DMS79 treated with DMSO at 0.1 percent for 48 hours (cell line): ENCODE measurements at regions not wholly inside any gene's neighbourhood (a gene's known extent, or its start where the extent isn't known, plus 50 kb on each side); places are given as distances from the start of the nearest gene placed in this dataset.
"Not testable (repeated sequence)": the region's sequence is repeated elsewhere in the genome, so short reads cannot be mapped to it uniquely, and the experiment has no call there.

Experiments used
- DNase-seq: peaks from one replicate; lab custom pipeline; 2025; lab: John Stamatoyannopoulos, UW

DNA sequence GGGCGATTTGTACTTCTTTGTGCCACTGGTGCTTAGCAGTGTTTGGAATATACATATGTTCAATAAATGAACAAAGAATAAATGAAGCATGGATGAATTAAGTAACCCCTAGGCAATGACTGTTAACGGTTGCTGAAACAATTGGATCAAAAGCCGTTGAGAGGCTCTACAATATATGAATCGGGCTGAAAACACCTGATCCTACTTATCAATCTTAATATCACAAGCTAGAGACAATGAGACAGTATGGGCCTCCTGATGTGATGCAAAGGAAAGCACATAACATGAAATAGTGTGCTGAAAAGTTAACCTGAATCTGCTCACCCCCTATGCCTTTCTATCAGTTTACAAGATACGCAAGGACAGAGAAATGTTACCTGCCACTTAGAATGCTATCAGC is 410.3 kb upstream of the RGMB start:
- DNase-seq: no peak

DNA sequence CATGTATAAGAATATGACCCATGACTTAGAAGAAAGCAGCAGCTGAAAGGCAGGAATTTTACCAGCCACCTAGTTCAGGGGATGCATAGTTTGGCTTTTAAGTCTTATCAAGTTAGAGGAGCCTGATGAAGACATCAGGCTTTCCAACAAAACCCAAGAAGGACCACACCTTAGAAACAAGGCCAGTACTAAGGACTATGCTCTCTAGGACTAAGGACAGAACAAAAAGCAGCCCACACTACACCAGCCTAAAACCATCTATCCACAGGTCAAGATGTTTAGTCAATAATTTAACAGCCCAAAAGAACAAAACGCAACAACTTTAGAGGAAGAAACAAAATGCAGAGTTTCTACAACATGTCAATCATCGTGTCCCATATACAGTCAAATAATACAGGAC is 408.9 kb upstream of the RGMB start:
- no peak for DNase-seq

DNA sequence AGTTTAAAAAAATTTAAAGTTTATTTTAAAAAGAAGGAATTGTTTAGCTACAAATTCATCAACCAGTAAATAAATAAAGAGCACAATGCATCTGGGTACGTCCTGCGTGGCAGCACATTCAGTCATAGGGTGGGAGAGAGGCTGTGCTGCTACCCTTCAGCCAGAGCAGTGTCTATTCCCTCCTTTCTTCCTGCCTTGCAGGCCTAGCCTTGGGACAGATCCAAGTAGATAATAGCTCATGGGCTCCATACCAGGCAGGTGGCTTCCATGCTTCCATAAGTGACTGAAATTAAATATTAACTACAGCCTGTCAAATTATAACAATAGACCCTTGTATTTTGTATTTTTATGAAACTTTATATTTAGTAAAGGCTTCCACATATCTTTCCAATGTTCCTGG is 408.3 kb upstream of the RGMB start:
- DNase-seq: no peak

DNA sequence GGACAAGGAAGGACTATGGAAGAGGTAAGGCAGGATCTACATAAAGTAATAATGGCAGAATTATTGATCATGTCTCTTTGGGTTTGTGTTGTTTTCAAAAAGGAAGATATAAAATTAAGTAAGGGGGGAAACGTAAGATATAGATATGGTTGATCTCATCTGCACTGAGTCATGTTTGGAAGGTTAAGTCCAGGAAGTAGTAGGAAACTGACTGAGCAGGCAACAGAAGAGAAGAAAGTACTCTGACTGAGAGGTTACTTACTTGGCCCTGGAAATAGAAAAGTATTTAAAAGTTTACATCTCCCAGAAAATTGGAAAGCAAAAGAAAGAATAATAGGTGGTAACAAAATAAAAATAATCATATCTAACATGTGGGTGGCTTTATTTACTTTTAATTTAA is 405.3 kb upstream of the RGMB start:
- no peak for DNase-seq

DNA sequence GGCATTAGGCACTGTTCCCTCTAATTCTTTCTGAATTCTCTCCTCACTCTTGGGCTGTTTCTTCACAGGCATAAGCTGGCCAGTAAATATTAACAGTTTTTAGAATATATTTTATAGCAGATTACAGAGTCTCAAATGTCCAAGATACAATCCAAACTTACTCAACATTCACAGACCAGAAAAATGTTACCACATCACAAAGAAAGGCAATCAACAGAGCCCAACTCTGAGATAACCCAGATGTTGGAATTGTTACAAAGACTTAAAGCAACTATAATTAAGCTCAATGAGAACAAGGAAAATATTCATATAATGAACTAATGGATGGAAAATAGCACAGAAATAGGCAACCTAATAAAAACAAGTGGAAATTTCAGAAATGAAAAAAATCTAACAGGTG is 401.1 kb upstream of the RGMB start:
- no peak for DNase-seq

DNA sequence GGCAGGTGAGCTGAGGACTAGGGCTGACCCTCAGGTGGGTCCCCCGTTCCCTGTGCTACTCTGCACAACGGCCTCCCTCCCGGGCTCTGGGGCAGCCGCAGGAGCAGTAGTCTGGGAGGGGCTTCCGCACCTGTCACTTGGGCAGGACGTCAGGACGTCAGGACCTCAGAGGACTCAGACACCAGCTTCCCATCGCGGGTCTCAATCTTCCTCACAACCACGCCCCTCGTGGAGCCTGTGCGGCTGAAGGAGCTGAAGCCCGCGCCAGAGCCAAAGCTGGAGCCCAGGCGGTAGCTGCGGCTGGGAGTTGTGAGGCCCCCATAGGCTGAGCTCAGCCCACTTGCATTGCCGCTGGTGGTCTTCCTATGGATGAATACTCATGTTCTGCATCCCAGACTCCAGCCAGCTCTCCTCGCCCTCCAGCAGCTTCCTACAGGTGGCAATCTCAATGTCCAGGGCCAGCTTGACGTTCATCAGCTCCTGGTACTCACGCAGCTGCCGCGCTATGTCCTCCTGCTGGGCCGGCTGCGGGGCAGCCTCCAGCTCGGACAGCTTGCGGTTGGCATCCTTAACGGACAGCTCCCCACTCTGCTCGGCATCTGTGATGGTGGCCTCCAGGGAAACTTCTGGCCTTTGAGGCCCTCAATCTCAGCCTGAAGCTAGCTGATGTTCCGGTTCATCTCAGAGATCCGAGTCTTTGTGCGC is 381.4 kb upstream of the RGMB start:
- DNase-seq: no peak

DNA sequence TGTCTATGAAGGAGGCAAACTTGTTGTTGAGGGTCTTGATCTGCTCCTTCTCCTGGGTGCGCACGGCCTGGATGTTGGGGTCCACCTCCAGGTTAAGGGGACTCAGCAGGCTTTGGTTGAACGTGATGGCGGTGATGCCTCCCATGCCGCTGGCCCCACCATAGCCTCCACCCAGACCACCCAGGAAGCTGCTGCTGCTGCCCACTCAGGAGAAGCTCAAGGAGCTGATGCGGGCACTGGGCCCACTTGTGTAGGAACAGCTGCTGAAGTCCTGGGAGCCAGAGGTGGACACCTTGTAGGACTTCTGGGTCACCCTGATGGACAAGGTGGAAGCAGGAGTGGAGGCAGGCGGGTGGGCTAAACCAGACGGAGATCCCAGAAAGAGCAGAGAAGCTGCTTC is 380.3 kb upstream of the RGMB start:
- DNase-seq: not testable (repeated sequence)

DNA sequence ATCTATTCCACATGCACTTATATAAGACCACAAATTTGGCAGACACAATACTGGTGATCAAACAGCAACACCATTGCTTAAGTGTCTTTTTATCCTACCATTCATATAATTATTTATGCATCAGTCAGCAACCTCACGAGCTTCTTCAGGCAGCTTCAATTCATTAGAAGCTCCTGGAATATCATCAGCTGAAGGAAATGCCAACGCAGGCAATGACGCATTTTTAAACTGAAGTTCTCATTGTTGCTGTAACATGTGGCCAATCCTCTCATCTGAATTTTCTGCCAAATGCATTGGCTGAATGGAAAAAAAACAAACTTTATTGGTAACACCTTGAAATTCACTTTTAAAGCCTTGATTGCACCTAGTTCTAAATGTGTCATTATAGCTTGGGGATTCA is 376.4 kb upstream of the RGMB start:
- DNase-seq: no peak

DNA sequence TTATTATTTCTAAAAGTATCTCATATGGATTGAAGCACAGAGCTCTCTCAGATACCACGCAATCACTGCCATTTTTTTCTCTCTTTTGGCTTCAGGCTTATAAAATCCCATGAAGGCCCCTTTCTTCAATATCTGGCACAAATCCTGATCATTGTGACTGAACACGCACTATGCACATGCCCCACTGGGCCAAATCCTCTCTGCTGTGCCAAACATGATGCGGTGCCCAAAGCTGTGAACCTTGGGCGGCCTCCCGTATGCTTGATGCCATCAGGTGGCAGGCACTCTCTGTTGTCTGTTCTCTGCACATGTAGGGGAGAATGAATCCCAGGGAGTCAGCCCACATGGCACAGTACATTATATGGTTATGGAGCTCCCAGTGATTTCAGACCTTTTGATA is 375.0 kb upstream of the RGMB start:
- DNase-seq: no peak

DNA sequence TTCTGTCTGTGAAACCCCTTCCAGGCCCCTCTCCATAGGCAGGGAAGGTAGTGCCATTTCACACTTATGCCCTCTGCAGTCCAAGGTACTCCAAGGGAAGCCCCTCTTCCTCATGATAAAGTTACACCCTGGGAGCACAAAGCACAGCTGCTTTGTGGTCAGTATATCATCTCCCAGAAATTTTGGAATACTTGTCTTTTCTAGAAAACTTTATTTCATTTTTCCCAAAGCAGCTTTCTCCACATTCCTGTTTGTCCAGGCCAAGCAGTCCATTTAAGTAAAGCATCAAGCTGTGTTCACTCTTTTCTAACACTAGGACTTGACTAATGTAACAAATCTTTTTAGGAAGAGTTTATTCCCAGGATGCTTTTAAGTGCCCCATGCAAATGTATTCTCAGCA is 371.8 kb upstream of the RGMB start:
- no peak for DNase-seq

DNA sequence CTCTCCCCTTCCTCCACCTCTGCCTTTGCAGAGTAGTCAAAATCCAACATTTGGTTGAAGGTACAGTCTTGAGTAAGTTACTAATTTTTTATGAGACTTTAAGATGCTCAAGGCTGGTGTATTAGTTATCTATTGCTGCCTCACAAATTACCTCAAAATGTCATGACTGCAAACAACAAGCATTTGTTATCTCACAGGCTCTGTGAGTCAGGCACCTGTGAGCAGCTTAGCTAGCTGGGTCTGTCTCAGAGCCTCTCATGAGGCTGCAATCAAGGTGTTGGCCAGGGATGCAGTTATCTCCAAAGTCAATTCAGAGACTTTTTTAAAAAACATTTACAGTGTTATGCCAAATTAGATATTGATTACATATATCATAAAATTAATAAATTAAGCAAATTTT is 371.3 kb upstream of the RGMB start:
- DNase-seq: no peak

DNA sequence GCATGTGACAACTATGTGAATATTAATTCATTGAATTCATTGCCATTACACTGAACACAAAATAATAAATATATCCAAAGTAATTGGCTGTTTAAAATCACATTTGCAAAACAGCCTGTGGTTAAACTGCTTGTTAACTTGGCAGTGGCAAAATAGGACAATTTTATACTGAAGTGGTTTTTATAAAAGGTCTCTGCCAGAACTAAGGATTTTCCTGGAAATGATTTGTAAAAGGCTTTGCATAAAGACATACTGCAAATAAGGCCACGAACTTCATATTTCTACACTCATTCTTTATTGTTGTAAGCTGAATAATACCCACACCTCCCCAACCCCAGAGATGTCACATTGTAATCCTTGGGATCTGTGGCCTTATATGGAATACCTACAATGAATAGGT is 370.3 kb upstream of the RGMB start:
- DNase-seq: no peak

DNA sequence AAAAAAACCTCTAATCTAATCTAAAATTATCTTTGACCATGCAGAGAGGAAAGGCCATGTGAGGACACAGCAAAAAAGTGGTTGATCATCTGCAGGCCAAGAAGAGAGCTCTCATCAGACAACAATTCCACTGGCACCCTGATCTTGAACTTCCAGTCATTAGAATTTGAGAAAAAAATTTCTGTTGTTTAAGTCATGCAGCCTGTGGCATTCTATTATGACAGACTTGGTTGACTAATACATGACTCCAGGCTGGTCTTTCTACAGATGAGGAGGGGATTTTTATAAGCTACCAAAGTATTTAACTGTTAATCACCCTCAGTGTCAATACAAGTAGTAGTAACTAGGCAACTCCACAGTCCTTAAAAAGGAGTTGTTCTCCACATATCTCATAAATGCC is 358.5 kb upstream of the RGMB start:
- DNase-seq: no peak

DNA sequence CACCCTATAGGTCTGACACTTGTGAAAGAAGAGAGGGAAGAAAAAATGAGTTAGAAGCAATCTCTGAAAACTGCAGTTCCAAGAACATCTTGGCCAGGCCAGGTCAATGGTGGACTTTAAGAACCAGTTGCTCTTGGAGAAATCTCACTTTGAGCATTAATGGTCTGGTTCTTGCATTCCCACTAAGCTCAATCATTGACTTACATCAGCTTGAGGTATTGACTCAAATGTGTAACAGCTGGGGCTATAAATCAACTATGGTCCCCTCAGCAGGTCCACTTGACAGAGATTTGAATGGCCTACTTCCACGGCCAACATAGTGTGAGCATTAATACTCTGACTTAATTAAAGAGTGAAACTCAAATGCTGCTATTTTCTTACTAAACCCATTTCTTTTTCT is 357.8 kb upstream of the RGMB start:
- DNase-seq: no peak

DNA sequence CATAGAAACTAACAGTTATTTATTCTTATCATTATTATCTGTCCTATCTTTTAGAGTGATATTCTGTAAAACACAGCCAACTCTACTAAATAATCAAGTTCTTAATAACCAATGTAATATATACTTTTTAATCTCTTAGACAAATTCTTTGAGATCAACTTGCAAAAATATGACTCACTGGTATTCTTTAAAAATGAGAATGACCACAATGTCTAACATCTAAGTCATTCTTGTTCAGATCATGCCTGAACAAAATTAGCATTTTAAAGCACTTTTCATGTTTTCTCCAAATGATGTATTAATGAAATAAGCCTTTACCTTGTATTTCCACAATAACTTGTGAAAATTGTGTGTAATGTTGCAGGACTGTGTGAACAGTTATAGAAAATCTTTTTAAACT is 356.9 kb upstream of the RGMB start:
- no peak for DNase-seq

DNA sequence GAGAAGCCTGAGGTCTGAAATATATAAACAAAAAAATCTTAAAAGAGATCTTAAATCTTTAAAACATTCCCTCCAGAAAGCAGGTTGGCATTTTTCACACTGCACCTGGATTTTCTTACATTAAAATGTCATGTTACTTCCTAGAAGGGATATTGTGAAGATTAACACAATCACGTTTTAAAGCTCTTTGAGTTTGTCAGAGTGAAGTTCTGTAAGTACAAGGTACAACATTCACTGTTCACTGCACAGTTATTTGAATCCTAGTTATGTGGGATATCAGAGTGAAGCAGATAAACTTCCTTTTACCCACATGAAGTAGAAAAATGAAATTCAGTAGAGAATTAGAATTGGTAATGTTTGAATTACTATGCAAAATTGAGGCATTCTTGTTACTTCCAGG is 353.6 kb upstream of the RGMB start:
- DNase-seq: no peak

DNA sequence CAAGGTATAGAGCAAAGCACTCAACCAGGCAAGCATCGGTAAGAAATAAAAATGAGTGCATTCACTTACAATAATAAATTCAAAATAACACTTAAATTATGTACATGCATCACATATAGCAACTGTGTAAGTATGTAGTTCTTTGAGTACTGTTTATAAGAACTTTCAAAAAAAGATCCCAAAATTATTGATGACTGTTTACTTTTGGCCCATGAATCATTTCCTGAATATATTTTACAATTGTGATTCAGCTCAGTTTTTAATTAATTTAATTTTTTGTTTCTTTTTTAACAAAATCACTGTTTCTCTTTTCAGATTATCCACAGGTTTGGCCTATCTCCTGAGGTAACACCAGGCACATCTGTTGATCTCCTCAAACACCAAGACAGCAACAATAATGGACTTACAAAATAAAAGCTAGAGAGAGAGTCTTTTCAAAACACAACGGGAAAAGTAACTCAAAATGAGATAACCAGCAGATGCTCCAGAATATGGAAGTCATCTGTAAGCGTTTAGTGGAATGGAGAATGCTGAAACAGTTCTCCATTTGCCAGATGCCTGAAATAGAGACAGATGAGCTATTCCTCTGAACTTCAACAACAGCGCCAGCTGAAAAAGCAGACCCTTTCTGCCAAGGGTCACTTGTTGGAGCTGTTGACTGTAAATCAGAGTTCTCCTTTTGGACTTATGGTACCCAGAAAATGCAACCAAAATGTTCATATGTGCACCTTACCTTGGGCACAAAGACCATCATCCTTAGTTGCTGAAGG is 348.6 kb upstream of the RGMB start:
- no peak for DNase-seq

DNA sequence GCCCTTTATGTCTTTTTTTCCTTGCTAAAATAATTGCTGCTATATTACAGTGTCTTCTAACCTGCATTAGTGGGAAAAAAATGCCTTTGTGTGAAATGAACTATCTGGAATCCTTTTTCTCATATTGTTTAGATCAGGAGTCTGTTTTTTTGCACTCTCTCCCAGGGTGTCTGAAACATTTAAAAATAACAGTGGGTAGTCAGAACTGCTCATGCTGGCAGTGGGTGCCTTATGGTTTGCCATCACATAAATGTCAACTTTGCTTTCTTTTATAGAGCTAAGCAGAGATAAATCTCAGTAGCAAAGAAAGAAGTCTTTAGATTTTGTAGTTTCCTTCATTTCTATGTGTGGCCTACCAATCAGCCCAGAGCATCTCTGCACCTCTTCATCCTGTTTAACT is 347.8 kb upstream of the RGMB start:
- DNase-seq: no peak

DNA sequence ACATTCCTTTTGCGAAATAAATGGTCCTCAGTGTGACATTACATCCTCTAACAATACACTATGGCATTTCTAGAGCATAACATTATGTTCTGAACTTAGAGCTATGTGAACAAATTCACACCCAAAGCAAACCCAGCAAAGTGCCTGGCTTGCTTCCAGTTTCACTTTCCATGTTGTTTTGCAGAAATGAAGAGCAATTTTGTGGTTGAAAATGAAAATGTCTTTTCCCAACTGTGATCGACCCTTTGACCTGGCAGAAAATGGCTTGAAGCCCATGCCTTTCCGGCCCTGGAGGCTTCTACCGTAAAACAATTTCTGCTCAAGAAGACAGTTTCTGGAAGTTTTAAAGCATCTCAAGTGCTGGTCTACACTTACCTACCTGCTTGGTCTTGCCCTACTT is 344.7 kb upstream of the RGMB start:
- no peak for DNase-seq

DNA sequence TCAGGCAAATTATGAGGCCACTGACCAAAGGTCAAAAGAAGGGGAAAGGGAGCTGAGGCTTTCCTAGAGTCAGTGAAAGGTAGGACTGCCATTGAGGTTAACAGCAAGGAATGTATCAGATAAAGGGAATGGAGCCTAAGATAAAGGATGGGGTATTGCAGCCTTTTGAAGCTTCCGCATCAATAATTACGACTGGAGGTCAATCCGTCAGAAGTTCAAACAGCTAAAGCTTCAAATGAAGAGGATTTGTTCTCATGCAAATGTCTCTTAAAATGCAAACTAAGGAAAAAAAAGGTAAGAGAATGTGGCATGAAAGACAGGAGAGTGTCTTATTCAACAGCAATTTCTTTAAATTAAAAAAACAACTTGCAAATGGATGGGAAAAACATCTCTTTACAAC is 341.1 kb upstream of the RGMB start:
- DNase-seq: no peak

DNA sequence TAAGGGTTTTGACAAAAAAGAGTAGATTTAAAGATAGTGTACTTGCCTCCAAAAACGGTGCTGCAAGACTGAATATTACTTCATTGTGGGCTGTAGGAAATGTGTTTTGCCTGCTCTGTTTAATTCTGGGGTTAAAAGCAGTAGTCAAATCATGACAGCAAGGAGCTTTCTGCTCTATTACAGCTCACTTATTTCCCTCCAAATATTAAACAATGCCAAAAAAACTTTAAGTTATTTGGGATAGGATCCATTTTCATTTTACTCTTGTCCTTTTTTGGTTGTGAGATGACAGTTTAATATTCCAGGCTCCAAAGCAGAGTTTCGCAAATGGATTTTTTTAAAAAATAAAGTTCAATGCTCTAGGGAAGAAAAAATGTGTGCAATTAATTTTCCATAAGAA is 340.4 kb upstream of the RGMB start:
- DNase-seq: no peak

DNA sequence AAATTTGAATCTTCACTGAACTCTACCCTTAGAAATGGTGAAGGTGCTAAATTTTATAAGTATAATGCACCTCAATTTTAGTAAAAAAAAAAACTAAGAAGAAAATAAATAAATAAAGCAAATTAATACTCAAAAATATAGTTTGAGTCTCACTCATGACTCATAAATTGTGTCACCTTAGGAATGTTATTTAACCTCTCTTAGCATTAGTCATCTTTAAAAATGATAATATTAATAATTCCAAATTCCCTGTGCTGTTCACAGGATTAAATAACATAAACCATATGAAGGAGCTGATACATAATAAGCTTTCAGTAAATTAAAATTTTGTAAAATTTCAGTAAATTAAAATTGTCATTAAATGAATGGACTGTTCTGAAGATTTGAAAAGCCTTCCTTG is 339.8 kb upstream of the RGMB start:
- DNase-seq: no peak

DNA sequence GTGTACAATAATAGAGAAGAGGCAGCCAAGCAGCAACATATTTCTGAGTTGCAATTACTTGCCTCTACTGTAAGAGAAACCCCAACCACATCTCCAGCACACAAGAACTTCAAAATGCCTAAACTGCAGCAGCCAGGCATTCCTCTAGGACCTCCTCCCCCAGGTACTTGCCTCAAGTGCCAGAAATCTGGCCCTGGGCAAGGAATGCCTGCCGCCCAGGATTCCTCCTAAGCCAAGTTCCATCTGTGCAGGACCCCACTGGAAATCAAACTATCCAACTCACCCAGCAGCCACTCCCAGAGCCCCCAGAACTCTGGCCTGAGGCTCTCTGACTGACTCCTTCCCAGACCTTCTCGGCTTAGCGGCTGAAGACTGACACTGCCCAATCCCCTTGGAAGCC is 336.8 kb upstream of the RGMB start:
- no peak for DNase-seq

DNA sequence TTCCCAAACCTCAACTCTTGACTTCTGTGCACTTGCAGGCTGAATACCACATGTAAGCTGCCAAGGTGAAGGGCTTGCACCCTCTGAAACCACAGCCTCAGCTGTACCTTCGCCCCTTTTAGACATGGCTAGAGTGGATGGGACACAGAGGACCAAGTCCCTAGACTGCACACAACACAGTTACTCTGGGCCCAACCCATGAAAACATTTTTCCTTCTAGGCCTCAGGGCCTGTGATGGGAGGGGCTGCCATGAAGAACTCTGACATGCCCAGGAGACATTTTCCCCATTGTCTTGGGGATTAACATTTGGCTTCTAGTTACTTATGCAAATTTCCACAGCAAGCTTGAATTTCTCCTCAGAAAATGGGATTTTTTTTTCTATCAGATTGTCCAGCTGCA is 331.0 kb upstream of the RGMB start:
- DNase-seq: no peak
